MG63 (cell line): ENCODE measurements at regions not wholly inside any gene's neighbourhood (a gene's known extent, or its start where the extent isn't known, plus 50 kb on each side); places are given as distances from the start of the nearest gene placed in this dataset.

Source experiments
- DNase-seq: peaks from one replicate; pipeline ENCODE4 v3.0.0-alpha.2; 2020
- H3K27me3 ChIP-seq: fragments of 250-450 bp; sonication (Bioruptor Pico); 2 replicates; pipeline ENCODE4 v1.5.1; 2020; ENCODE audit warnings: mild to moderate bottlenecking, moderate library complexity
- H3K36me3 ChIP-seq: fragments of 250-450 bp; sonication (Bioruptor Pico); 2 replicates; pipeline ENCODE4 v1.5.1; 2020; ENCODE audit warnings: mild to moderate bottlenecking, moderate library complexity
- H3K4me3 ChIP-seq: fragments of 250-450 bp; sonication (Bioruptor Pico); 2 replicates; pipeline ENCODE4 v1.5.1; 2020; ENCODE audit warnings: mild to moderate bottlenecking, moderate library complexity
- H3K9me3 ChIP-seq: fragments of 250-450 bp; sonication (Bioruptor Pico); 2 replicates; pipeline ENCODE4 v1.5.1; 2020; ENCODE audit warnings: mild to moderate bottlenecking, moderate library complexity

DNA sequence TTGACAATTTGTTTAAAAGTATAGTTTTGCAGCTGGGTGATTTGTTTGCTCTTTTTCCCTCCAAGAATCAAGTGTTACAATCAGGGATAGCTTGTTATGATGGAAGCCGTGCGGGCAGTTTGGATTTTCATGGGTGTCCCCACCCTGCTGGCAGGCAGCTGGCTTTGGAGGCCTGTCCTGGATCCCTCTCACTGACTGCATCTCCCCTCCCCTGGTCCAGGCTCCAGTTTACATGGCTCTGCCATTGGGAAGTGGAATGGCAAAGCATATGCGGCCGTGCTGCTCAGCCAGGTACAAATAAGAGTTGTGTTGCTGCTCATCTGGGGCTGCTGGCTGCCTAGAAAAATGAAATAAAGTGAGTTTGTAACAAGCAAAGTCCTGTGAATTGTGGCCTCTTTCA is 76.0 kb downstream of the CXCL12 start:
- Histone ChIP-seq H3K36me3 (no peaks in the 10 kb centered on the region), H3K9me3 (no peaks in the 10 kb centered on the region), H3K4me3 (no peak overlapping the region), H3K27me3 (no peaks in the 10 kb centered on the region)
- DNase-seq: no peak

DNA sequence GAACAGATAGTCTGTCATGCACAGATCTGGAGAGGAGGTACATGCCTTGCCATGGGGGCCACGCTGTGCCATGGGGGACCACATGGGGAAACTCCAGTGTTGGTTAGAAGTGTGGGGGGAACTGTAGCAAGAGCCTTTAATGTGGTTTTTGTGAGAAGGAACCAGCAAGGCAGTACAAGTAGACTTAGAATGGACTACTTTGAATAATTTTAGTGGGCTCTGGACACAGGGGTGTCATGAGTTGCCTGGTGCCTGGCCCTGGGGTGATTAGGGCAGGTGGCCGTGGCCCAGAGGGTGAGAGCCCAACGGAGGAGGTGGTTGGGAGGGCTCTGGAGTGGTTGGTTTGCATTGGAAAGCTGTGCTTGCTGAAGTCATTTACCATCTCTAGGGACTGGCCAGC is 77.2 kb downstream of the CXCL12 start:
- no peak for DNase-seq
- no peak overlapping the region for H3K4me3 ChIP-seq
- no peaks in the 10 kb centered on the region for H3K27me3 ChIP-seq
- no peaks in the 10 kb centered on the region for H3K9me3 ChIP-seq
- no peaks in the 10 kb centered on the region for H3K36me3 ChIP-seq

DNA sequence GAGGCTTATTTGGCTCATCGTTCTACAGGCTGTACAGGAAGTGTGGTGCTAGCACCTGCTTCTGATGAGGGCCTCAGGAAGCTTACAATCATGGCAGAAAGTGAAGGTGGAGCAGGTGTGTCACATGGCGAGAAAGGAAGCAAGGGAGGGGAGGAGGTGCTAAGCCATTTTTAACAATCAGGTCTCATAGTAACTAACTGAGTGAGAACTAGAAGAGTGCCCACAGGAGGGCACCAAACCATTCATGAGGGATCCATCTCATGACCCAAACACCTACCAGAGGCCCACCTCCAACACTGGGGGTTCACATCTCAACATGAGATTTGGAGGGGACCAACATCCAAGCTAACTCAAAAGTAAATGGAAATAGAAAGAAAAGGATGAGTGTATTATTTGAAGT is 78.1 kb downstream of the CXCL12 start:
- H3K4me3 ChIP-seq: no peak overlapping the region
- H3K9me3 ChIP-seq: no peaks in the 10 kb centered on the region
- peak; percentile 9 for DNase-seq
- no peaks in the 10 kb centered on the region for H3K36me3 ChIP-seq
- H3K27me3 ChIP-seq: no peaks in the 10 kb centered on the region

DNA sequence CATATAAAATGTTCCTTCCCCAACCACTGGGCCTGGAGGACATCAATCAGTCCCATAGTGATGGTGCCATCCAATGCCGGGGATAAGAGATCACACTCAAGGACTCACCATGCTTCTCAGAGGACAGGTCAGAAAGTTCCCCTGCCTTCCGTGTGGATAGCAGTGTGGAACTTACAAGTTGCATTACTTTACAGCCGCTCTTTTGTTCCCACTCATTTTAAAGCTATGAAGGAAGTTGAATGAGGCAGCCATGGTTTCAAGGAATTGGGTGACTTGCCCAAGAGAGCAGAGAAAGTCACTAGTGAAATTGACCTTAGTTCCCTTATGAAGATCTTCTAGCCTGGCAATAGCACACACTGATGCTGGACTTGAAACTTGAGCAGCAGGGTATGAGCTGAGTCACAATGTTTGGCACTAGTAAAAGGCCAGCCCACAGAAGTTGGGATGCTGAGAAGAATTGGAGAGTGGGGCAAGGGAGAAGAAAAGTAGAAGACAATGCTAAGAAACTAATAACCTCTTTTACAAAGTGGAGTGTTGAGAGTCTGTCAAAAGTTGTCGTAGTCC is 78.7 kb downstream of the CXCL12 start:
- H3K36me3 ChIP-seq: no peaks in the 10 kb centered on the region
- no peaks in the 10 kb centered on the region for H3K9me3 ChIP-seq
- no peak overlapping the region for H3K4me3 ChIP-seq
- DNase-seq: peak; percentile 72
- no peaks in the 10 kb centered on the region for H3K27me3 ChIP-seq

DNA sequence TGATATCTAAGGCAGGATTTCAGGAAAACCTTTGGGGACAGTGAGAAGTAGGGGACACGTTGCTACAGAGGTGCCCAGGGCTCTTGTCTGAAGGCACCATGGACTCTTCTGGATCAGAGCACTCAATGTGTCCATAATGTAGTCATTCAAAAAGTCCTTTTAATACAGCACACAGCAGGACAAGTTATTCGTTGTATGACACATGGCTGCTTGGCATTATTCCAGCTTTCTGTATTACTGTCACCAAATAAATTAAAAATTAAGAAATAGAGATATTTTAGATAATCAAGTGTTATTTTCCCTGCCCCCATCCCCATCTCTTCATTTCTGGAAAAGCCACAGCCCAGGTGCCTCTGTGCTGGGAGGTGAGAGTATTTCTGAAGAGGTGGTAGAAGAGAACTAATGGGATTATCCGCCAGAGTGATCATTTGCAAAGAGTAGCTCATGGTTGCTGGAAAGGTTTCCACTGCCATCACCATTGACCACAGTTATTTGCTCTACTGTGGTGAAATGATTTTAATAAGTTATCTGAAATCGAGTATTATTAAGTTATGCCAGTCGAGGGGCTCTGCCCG is 83.0 kb downstream of the CXCL12 start:
- no peaks in the 10 kb centered on the region for H3K9me3 ChIP-seq
- no peaks in the 10 kb centered on the region for H3K27me3 ChIP-seq
- no peak overlapping the region for H3K4me3 ChIP-seq
- DNase-seq: no peak
- H3K36me3 ChIP-seq: no peaks in the 10 kb centered on the region

GRCh38 chr10:44300666-44301649 is 83.9 kb downstream of the CXCL12 start:
- H3K27me3 ChIP-seq: no peaks in the 10 kb centered on the region
- H3K36me3 ChIP-seq: no peaks in the 10 kb centered on the region
- no peak overlapping the region for H3K4me3 ChIP-seq
- H3K9me3 ChIP-seq: no peaks in the 10 kb centered on the region
- peak; percentile 97 for DNase-seq

DNA sequence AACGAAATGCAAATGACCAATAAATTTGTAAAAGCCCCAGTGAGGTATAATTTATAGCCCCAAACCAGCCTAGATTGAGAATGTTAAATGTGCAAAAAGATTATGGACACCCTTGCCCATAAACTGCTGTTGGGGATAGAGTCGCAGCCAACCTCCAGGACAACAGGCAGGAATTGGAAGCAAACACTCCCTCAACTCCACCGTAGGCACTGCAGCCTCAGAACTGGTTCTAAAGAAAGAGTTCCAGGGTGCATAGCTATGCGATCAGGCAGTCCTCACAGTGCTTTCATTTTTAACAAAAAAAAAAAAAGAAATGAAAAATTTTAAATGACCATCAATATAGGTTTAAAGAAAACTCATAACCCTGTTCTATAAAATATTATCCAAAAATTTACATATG is 86.2 kb downstream of the CXCL12 start:
- no peak overlapping the region for H3K4me3 ChIP-seq
- no peak for DNase-seq
- no peaks in the 10 kb centered on the region for H3K36me3 ChIP-seq
- no peaks in the 10 kb centered on the region for H3K27me3 ChIP-seq
- no peaks in the 10 kb centered on the region for H3K9me3 ChIP-seq

DNA sequence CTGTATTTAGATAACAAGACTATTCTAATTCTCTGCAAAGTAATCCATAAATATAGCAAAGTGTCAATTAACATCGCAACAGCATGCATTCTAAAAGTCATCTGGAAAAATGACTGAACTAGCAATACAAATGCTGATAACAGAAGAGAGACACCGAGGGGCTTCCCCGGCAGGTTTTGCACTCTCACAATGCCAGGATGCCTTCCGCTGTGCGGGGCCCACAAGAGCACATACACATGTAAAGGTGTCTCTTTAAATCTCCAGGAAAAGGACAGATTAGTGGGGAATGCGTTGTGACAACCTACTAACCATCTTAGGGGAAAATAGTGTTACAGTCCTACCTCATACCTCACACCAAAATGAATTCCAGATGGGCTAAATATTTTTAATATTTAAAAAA is 86.9 kb downstream of the CXCL12 start:
- Histone ChIP-seq H3K4me3 (no peak overlapping the region), H3K27me3 (no peaks in the 10 kb centered on the region), H3K9me3 (no peaks in the 10 kb centered on the region), H3K36me3 (no peaks in the 10 kb centered on the region)
- DNase-seq: no peak

DNA sequence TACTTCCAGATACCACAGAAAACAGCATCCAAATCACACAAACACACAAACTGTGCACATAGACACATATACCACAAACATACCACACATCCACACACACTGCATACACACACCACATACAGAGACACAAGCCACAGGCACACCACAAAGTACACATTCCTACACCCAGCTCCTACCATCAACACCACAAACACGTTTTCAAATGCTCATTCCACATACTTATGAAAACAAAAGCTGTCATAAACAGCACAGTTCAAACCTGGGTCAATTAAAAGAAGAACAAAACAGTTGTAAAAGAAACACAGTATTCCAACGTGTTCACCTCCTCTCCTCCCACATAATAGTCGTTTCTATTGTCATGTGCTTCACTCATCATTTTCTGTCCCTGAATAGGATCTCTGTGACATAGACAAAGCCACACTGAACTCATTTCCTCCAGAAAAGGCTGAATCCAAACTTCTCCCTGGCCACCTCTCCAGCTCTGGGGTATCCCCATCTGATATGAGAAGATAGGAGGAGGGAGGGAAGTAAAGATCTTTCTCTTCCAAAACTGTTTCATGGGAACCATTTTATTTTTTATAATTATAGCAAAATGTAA is 89.2 kb downstream of the CXCL12 start:
- no peaks in the 10 kb centered on the region for H3K27me3 ChIP-seq
- no peak overlapping the region for H3K4me3 ChIP-seq
- DNase-seq: no peak
- no peaks in the 10 kb centered on the region for H3K9me3 ChIP-seq
- no peaks in the 10 kb centered on the region for H3K36me3 ChIP-seq

- no peak for DNase-seq
- H3K9me3 ChIP-seq: no peaks in the 10 kb centered on the region
- no peaks in the 10 kb centered on the region for H3K27me3 ChIP-seq
- H3K36me3 ChIP-seq: no peaks in the 10 kb centered on the region
- no peak overlapping the region for H3K4me3 ChIP-seq
These were observed 90.0 kb downstream of the CXCL12 start for GRCh38 chr10:44294726-44295412.

DNA sequence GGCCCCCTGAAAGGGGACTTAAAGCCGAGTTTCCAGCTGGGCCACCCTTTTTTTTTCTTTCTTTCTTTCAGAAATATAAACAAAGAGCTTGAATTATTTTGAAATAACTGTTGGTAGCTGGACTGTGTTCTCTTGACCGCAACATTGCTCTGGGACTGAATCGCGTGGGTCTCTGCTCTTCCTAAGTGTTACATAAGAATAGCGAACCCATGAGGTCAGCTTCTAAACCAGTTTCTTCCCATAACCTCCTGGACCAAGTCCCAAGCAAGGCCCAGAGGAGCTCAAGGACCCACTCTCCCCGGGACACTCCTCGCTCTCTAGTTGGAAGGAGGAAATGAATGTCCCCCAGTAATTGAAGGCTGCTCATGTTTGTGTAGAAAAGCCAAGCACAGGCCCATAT is 91.1 kb downstream of the CXCL12 start:
- Histone ChIP-seq H3K9me3 (no peaks in the 10 kb centered on the region), H3K36me3 (no peaks in the 10 kb centered on the region), H3K4me3 (no peak overlapping the region), H3K27me3 (no peaks in the 10 kb centered on the region)
- DNase-seq: no peak

- Histone ChIP-seq H3K36me3 (no peaks in the 10 kb centered on the region), H3K27me3 (no peaks in the 10 kb centered on the region), H3K4me3 (no peak overlapping the region), H3K9me3 (no peaks in the 10 kb centered on the region)
- DNase-seq: no peak
These were observed 91.6 kb downstream of the CXCL12 start for GRCh38 chr10:44293306-44293778.

DNA sequence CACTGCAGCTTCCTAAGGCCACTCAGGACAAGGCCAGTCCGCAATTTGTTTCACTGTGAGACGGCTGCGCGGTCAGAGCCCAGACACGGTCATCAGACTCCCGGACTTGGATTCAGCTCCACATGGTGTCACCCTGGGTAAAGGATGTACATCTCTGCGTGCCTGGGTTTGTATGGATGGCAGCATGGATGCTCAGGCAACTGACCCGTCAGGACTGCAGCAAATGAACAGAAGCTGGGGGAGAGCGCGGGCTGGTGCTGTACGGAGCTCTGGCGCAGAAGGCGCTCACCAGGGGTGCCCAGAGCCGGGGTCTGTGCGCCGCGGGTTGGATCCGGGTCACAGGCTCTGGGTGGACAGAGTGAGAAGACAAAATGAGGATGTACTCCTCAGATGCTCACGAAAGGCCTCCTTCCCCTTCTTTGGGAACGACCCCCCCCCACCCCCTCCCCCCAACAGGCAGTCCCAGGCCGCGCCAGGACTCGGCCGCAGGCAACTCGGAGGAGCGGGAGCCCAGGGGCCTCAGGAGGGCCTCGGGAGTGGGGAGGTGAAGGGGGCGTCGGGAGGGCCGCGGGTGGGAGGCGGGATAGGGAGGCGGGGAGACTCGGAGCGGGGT is 92.4 kb downstream of the CXCL12 start:
- Histone ChIP-seq H3K9me3 (no peaks in the 10 kb centered on the region), H3K27me3 (no peaks in the 10 kb centered on the region), H3K36me3 (no peaks in the 10 kb centered on the region), H3K4me3 (no peak overlapping the region)
- DNase-seq: no peak

GRCh38 chr10:44291091-44291490 is 93.8 kb downstream of the CXCL12 start:
- H3K9me3 ChIP-seq: no peaks in the 10 kb centered on the region
- DNase-seq: no peak

DNA sequence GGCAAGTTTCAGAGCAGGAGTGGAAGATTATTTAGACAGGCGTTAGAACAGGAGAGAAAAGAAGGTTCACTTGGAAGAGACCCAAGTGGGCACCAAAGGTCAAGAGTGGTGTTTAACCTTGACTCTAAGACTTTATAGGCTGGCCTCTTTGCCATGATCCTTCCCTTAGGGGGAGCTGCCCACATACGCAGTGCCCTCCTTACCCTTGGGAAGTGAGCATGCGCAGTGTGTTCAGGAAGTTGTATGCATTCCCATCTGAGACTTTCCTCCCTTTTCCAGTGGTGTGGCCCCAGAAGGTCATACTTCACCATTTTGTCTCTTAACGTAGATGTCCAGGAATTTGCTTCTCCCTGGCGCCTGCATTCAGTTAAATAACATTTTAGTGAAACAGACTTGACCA is 95.8 kb downstream of the CXCL12 start:
- H3K4me3 ChIP-seq: no peak overlapping the region
- no peak for DNase-seq
- H3K9me3 ChIP-seq: no peaks in the 10 kb centered on the region

More at GRCh38 chr10:44291091-44291490, 93.8 kb downstream of the CXCL12 start:
- no peaks in the 10 kb centered on the region for H3K27me3 ChIP-seq
- no peak overlapping the region for H3K4me3 ChIP-seq
- no peaks in the 10 kb centered on the region for H3K36me3 ChIP-seq

GRCh38 chr10:44287408-44287807 is 97.5 kb downstream of the CXCL12 start:
- H3K36me3 ChIP-seq: no peaks in the 10 kb centered on the region
- no peak overlapping the region for H3K4me3 ChIP-seq
- H3K27me3 ChIP-seq: no peaks in the 10 kb centered on the region
- no peak for DNase-seq
- H3K9me3 ChIP-seq: no peaks in the 10 kb centered on the region

More for the DNA sequence above, 95.8 kb downstream of the CXCL12 start:
- Histone ChIP-seq H3K36me3 (no peaks in the 10 kb centered on the region), H3K27me3 (no peaks in the 10 kb centered on the region)
